ENCODE measurements at regions not wholly inside any gene's neighbourhood (a gene's known extent, or its start where the extent isn't known, plus 50 kb on each side); places are given as distances from the start of the nearest gene placed in this dataset.

DNA sequence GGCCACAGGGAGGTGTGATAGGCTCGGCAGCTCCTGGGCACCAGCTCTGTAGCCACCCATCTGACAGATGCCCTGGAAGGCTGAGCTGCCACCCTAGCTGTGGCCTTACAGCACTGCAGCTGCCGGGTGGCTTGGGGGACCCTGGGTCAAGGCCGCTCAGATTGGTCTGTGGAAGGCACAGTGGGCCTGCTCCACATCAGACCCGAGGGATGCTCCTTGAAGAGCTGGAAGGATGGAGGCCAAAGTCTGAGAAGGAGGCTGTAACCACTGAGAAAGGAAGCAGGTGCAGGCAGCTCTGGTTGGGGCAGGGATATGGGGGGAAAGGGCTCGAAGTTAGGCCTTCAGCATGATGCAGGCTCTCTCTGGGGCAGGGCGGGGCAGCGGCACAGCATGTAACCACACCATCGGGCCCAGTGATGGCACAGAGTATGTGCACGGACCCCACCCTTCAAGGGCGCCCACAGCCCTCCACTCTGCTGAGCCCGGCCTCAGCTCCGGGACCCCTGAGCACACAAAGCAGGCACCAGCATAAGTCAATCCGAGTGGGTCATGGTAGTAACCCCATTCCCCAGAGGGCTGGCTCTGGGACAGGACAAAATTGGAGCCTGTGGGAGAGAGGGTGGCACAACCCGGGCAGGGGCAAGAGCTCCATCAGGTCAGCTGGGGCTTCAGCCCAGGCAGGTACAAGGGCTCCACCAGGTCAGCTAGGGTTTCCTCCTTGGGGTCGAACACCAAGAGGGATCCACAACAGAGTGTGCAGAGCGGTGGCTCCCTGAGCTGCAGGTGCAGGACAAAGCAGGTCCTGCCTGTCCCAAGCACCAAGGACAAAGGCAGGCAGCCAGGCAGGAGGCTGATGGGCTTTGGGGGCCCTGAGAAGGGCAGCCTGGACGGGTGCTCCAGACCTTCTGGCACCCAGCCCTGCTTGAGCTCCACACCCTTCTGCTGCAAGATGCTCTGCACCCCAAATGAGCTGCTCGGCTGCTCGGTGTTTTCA is 1511.1 kb downstream of the BRD1 start:
- no peak overlapping the region for H3K27ac ChIP-seq
- intact Hi-C loops (cut with DNase I) = no loop called here
- peaks cover 0 to 15% (median 0%) of the 10 kb centered on the region in 9 donors for H3K27me3 ChIP-seq
- peaks cover 0 to 12% (median 8%) of the 10 kb centered on the region in 12 donors for H3K9me3 ChIP-seq
- no peak overlapping the region for H3K4me3 ChIP-seq
- DNase-seq = no peak
- H3K4me1 ChIP-seq = no peaks in the 10 kb centered on the region
- no peak for TF ChIP-seq POLR2A (IDR thresholded peaks at IDR 0.05)
- TF ChIP-seq, protein P1, sequence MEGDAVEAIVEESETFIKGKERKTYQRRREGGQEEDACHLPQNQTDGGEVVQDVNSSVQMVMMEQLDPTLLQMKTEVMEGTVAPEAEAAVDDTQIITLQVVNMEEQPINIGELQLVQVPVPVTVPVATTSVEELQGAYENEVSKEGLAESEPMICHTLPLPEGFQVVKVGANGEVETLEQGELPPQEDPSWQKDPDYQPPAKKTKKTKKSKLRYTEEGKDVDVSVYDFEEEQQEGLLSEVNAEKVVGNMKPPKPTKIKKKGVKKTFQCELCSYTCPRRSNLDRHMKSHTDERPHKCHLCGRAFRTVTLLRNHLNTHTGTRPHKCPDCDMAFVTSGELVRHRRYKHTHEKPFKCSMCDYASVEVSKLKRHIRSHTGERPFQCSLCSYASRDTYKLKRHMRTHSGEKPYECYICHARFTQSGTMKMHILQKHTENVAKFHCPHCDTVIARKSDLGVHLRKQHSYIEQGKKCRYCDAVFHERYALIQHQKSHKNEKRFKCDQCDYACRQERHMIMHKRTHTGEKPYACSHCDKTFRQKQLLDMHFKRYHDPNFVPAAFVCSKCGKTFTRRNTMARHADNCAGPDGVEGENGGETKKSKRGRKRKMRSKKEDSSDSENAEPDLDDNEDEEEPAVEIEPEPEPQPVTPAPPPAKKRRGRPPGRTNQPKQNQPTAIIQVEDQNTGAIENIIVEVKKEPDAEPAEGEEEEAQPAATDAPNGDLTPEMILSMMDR (IDR thresholded peaks at IDR 0.05) = no peak
- peak in 1 of 4 donors; percentile 35 for ATAC-seq
- H3K36me3 ChIP-seq = no peaks in the 10 kb centered on the region
- 75 to 83% (median 78%) methylated on average over 16 to 19 of the region's 19 CpGs for WGBS, 4 donors

DNA sequence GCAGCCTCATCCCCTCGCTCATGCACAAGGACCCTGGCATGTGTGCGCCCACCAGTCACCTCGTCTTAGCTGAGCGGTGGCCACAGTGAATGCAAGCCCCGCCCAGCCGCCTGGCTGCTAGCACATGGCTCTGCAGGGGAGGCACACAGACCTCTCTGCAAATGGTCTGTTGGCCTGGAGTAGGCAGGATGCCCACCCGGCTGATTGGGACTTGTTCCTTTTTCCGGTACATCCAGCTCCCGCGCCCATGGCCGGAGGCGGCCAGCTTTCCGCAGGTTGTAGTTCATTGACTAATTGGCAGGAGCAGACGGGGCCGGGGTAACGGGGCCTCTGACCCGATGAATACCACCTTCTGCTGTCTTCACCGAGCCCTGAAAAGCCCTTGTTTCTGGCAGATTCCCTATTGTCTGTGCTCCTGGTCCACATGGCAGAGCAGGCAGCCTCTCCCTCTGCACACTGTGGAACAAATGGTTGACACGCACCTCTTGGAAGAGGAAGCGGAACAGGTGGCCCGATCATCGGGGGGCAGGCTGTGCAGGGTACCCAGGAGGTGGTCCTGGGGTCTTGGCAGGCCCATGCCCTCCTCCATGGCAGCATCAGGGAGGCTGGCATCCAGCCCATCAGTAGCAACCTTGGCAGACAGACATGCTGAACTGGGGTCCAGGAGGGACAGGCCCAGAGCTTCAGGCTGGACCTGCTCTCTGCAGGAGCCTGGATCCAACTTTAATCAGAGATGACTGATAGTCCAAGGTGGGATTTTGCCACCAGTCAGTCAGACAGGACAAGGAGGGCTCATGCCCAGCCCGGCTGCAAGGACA is 1512.0 kb downstream of the BRD1 start:
- intact Hi-C loops (cut with DNase I) = no loop called here
- ATAC-seq = no peak

DNA sequence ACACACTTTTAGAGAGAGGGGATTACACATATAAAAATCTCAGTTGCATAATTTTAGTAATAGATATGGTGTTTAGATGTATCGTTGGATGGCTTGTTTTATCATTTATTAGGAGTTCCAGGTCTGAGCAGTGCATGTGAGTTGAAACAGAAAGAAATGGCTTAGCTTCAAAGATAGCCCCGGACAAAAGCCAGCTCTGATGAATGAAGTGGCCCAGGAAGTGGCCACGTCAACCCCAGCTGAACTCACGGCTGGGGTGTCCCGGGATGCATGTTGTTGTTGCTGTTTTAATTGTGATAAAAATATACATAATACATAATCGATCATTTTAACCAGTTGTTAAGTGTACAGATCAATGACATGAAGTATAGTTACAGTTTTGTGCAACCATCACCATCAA is 1513.6 kb downstream of the BRD1 start:
- WGBS, 4 donors = 51 to 70% (median 64%) methylated on average over 6 of the region's 6 CpGs
- TF ChIP-seq POLR2A (IDR thresholded peaks at IDR 0.05) = no peak
- TF ChIP-seq, protein P1 (IDR thresholded peaks at IDR 0.05) = no peak
- DNase-seq (no peak), ATAC-seq (no peak)
- peaks cover 0 to 21% (median 8%) of the 10 kb centered on the region in 12 donors for H3K9me3 ChIP-seq
- no peak overlapping the region for H3K4me3 ChIP-seq
- H3K27me3 ChIP-seq = peaks cover 0 to 8% (median 0%) of the 10 kb centered on the region in 9 donors
- no peaks in the 10 kb centered on the region for H3K4me1 ChIP-seq
- H3K36me3 ChIP-seq = no peaks in the 10 kb centered on the region
- H3K27ac ChIP-seq = no peak overlapping the region
- intact Hi-C loops (cut with DNase I) = no loop called here

More for the DNA sequence above, 1512.0 kb downstream of the BRD1 start:
- TF ChIP-seq, protein P1 (IDR thresholded peaks at IDR 0.05) = no peak
- TF ChIP-seq POLR2A (IDR thresholded peaks at IDR 0.05) = no peak
- 82 to 89% (median 84%) methylated on average over 17 to 23 of the region's 23 CpGs for WGBS, 4 donors
- peaks cover 0 to 15% (median 0%) of the 10 kb centered on the region in 9 donors for H3K27me3 ChIP-seq
- peaks cover 0 to 21% (median 8%) of the 10 kb centered on the region in 12 donors for H3K9me3 ChIP-seq
- H3K36me3 ChIP-seq = no peaks in the 10 kb centered on the region
- H3K4me1 ChIP-seq = no peaks in the 10 kb centered on the region
- no peak for DNase-seq
- H3K4me3 ChIP-seq = no peak overlapping the region
- no peak overlapping the region for H3K27ac ChIP-seq

Data from heart left ventricle (tissue), 16 donors.